H1 (cell line): ENCODE measurements at regions not wholly inside any gene's neighbourhood (a gene's known extent, or its start where the extent isn't known, plus 50 kb on each side); places are given as distances from the start of the nearest gene placed in this dataset.

Experiments used
- CTCF ChIA-PET: fragments of 300-600 bp; sonication (Branson Sonifier 250); formaldehyde crosslinking; loops from one replicate; lab custom pipeline; 2021; ENCODE audit not compliant: partially characterized antibody; lab: Charles Lee
- POLR2A ChIA-PET: fragments of 300-600 bp; sonication (Branson Sonifier 250); formaldehyde crosslinking; loops from one replicate; lab custom pipeline; 2021; ENCODE audit warnings: inconsistent platforms; ENCODE audit not compliant: partially characterized antibody; lab: Charles Lee
- DNase-seq, 2 experiments: peaks; one replicate each; pipeline versions ENCODE4 v3.0.0 to v3.0.0-alpha.2; 2010 to 2022; ENCODE audit warnings: low spot score in 2 of 2, low read depth in 1 of 2, mixed read lengths in 1 of 2
- FAIRE-seq: peaks from 2 replicates; lab custom pipeline; 2011; peaks lifted over from hg19 to GRCh38; lab: Jason Lieb, UNC
- H2AFZ ChIP-seq: 2 replicates; pipeline ENCODE4 v1.8.1; 2012; ENCODE audit warnings: low read length, inconsistent platforms
- H2AK5ac ChIP-seq: 2 replicates; pipeline ENCODE4 v1.6.1; 2013; ENCODE audit warnings: low read depth, low read length
- H2BK120ac ChIP-seq: replicated peaks from 2 replicates; pipeline ENCODE3; 2013; ENCODE audit warnings: low read depth, low read length, inconsistent platforms
- H2BK12ac ChIP-seq: 2 replicates; pipeline ENCODE4 v1.6.1; 2013; ENCODE audit warnings: low read depth, low read length
- H2BK15ac ChIP-seq: 2 replicates; pipeline ENCODE4 v1.6.1; 2013; ENCODE audit warnings: low read length
- H2BK20ac ChIP-seq: 2 replicates; pipeline ENCODE4 v1.6.1; 2013; ENCODE audit warnings: low read length
- H2BK5ac ChIP-seq: 2 replicates; pipeline ENCODE4 v1.6.1; 2013; ENCODE audit warnings: low read depth, low read length
- H3K14ac ChIP-seq: 2 replicates; pipeline ENCODE4 v1.6.1; 2013; ENCODE audit warnings: inconsistent platforms; ENCODE audit not compliant: insufficient read length
- H3K18ac ChIP-seq: 2 replicates; pipeline ENCODE4 v1.6.1; 2013; ENCODE audit warnings: low read length; ENCODE audit errors: extremely low read depth
- H3K23ac ChIP-seq: 2 replicates; pipeline ENCODE4 v1.6.1; 2013; ENCODE audit warnings: inconsistent platforms; ENCODE audit not compliant: insufficient read length
- H3K23me2 ChIP-seq: 2 replicates; pipeline ENCODE4 v1.6.1; 2013; ENCODE audit warnings: low read depth, low read length
- H3K27ac ChIP-seq: 2 replicates; pipeline ENCODE4 v1.6.1; 2011; ENCODE audit warnings: low read depth, low read length, inconsistent platforms
- H3K27me3 ChIP-seq, 4 experiments: replicated peaks in 1 of 4; 1 replicate in 1 of 4; 2 replicates in 3 of 4; pipeline versions ENCODE4 v1.6.1 to v1.8.1; 2011 to 2013; ENCODE audit warnings: low read length in 3 of 4, mild to moderate bottlenecking in 3 of 4, inconsistent platforms in 2 of 4, mixed read lengths in 2 of 4, moderate library complexity in 1 of 4; ENCODE audit not compliant: control insufficient read depth in 3 of 4, insufficient read depth in 3 of 4; ENCODE audit errors: extremely low read depth in 1 of 4
- H3K36me3 ChIP-seq, 4 experiments: 2 replicates each; pipeline versions ENCODE4 v1.6.1 to v1.8.1; 2011 to 2013; ENCODE audit warnings: mild to moderate bottlenecking in 4 of 4, low read length in 3 of 4, moderate library complexity in 2 of 4, control low read depth in 1 of 4, inconsistent platforms in 1 of 4; ENCODE audit not compliant: insufficient read depth in 4 of 4, control insufficient read depth in 2 of 4
- H3K4ac ChIP-seq: replicated peaks from 2 replicates; pipeline ENCODE3; 2013; ENCODE audit warnings: low read length, low read depth, mixed read lengths, inconsistent platforms; ENCODE audit not compliant: insufficient read length
- H3K4me1 ChIP-seq, 4 experiments: replicated peaks in 1 of 4; 1 replicate in 1 of 4; 2 replicates in 3 of 4; pipeline versions ENCODE4 v1.6.1 to v1.8.1; 2011 to 2013; ENCODE audit warnings: low read length in 3 of 4, inconsistent platforms in 2 of 4, mixed read lengths in 1 of 4; ENCODE audit not compliant: insufficient read depth in 4 of 4, control insufficient read depth in 3 of 4
- H3K4me2 ChIP-seq, 2 experiments: 2 replicates each; pipeline versions ENCODE4 v1.6.1 to v1.8.1; 2011 to 2013; ENCODE audit warnings: low read depth in 2 of 2, low read length in 2 of 2, control low read depth in 1 of 2, inconsistent platforms in 1 of 2, mild to moderate bottlenecking in 1 of 2; ENCODE audit not compliant: insufficient read depth in 1 of 2
- H3K4me3 ChIP-seq, 4 experiments: fragments of 200-600, 300-600 bp in 1 of 4; sonication (generic), shearing (Covaris generic), sonication (Bioruptor Twin) in 1 of 4; 2 replicates each; pipeline versions ENCODE4 v1.5.1 to v1.8.1; 2011 to 2016; ENCODE audit warnings: low read length in 4 of 4, low read depth in 3 of 4, control low read depth in 2 of 4, inconsistent platforms in 2 of 4, mild to moderate bottlenecking in 2 of 4, mixed read lengths in 1 of 4, moderate library complexity in 1 of 4; ENCODE audit not compliant: insufficient read depth in 2 of 4; ENCODE audit errors: extremely low read depth in 1 of 4
- H3K56ac ChIP-seq: replicated peaks from 2 replicates; pipeline ENCODE3; 2013; ENCODE audit warnings: low read depth, mild to moderate bottlenecking, mixed read lengths, low read length, inconsistent platforms; ENCODE audit not compliant: insufficient read length
- H3K79me1 ChIP-seq: 2 replicates; pipeline ENCODE4 v1.6.1; 2013; ENCODE audit warnings: low read depth, low read length, control low read depth
- H3K79me2 ChIP-seq, 2 experiments: 2 replicates each; pipeline versions ENCODE4 v1.6.1 to v1.8.1; 2012 to 2013; ENCODE audit warnings: low read length in 2 of 2, mild to moderate bottlenecking in 2 of 2, inconsistent platforms in 1 of 2; ENCODE audit not compliant: insufficient read depth in 2 of 2, control insufficient read depth in 1 of 2
- H3K9ac ChIP-seq, 4 experiments: replicated peaks in 1 of 4; 1 replicate in 1 of 4; 2 replicates in 3 of 4; pipeline versions ENCODE4 v1.6.1 to v1.8.1; 2011 to 2013; ENCODE audit warnings: low read depth in 3 of 4, low read length in 3 of 4, control low read depth in 2 of 4, mild to moderate bottlenecking in 2 of 4, moderate library complexity in 2 of 4, inconsistent platforms in 1 of 4; ENCODE audit errors: extremely low read depth in 1 of 4
- H3K9me3 ChIP-seq, 2 experiments: 2 replicates each; pipeline versions ENCODE4 v1.6.1 to v1.8.1; 2012 to 2013; ENCODE audit warnings: mild to moderate bottlenecking in 2 of 2, moderate library complexity in 2 of 2, control low read depth in 1 of 2, inconsistent platforms in 1 of 2, low read depth in 1 of 2, low read length in 1 of 2, mixed read lengths in 1 of 2; ENCODE audit not compliant: insufficient read depth in 2 of 2
- H4K20me1 ChIP-seq, 2 experiments: replicated peaks in 1 of 2; 2 replicates each; pipeline versions ENCODE3 to v1.8.1; 2011 to 2013; ENCODE audit warnings: inconsistent platforms in 2 of 2, low read length in 2 of 2, mild to moderate bottlenecking in 1 of 2; ENCODE audit not compliant: insufficient read depth in 2 of 2, control insufficient read depth in 1 of 2
- H4K5ac ChIP-seq: 2 replicates; pipeline ENCODE4 v1.6.1; 2013; ENCODE audit warnings: low read length, low read depth, mixed read lengths, inconsistent platforms; ENCODE audit not compliant: insufficient read length
- H4K8ac ChIP-seq: 2 replicates; pipeline ENCODE4 v1.8.0; 2013; ENCODE audit warnings: mild to moderate bottlenecking, moderate library complexity, low read length, inconsistent platforms; ENCODE audit not compliant: insufficient read depth; ENCODE audit errors: extremely low read depth
- H4K91ac ChIP-seq: replicated peaks from 2 replicates; pipeline ENCODE3; 2013; ENCODE audit warnings: low read length, mixed read lengths, inconsistent platforms; ENCODE audit not compliant: insufficient read length
- BACH1 ChIP-seq: IDR thresholded peaks from 2 replicates; pipeline ENCODE4 v1.6.1; 2012; ENCODE audit warnings: low read length, improper control_type of control experiment
- HDAC2 ChIP-seq, 2 experiments: fragments of 300-600 bp in 1 of 2; sonication (generic) in 1 of 2; IDR thresholded peaks; 2 replicates each; pipeline ENCODE4 v1.6.1; 2011 to 2012; ENCODE audit warnings: low read depth in 2 of 2, low read length in 2 of 2, mild to moderate bottlenecking in 2 of 2, moderate library complexity in 2 of 2, borderline replicate concordance in 1 of 2, inconsistent platforms in 1 of 2
- PHF8 ChIP-seq: fragments of 200-600 bp; sonication (generic); conservative IDR thresholded peaks from 2 replicates; pipeline ENCODE4 v1.7.1; 2012; ENCODE audit warnings: low read depth, mild to moderate bottlenecking, inconsistent platforms, low read length, moderate library complexity
- RAD21 ChIP-seq, 2 experiments: IDR thresholded peaks in 1 of 2; conservative IDR thresholded peaks in 1 of 2; 2 replicates each; pipeline ENCODE4 v1.6.1; 2011; ENCODE audit warnings: low read depth in 2 of 2, low read length in 2 of 2, improper control_type of control experiment in 1 of 2, inconsistent platforms in 1 of 2, mild to moderate bottlenecking in 1 of 2, moderate library complexity in 1 of 2
- RFX5 ChIP-seq: IDR thresholded peaks from 2 replicates; pipeline ENCODE4 v1.6.1; 2011; ENCODE audit warnings: low read depth, low read length, improper control_type of control experiment, borderline replicate concordance
- SP1 ChIP-seq: IDR thresholded peaks from 2 replicates; pipeline ENCODE4 v1.6.1; 2011; ENCODE audit warnings: low read depth, low read length
- WGBS, 2 experiments: shearing (Covaris generic) in 1 of 2; methylation state at CpG; one replicate each; pipeline versions ENCODE4 v1.1.6 to v1.1.7; 2013 to 2015; ENCODE audit warnings: low lambda C conversion rate in 2 of 2, mixed read lengths in 2 of 2, inconsistent platforms in 1 of 2, low coverage in 1 of 2, missing lambda C conversion rate in 1 of 2; ENCODE audit not compliant: insufficient replicate concordance in 2 of 2, insufficient coverage in 1 of 2, insufficient read length in 1 of 2; ENCODE audit errors: extremely low coverage in 1 of 2, missing lambda C conversion rate in 1 of 2; 5-methylcytosine and 5-hydroxymethylcytosine counted together

DNA sequence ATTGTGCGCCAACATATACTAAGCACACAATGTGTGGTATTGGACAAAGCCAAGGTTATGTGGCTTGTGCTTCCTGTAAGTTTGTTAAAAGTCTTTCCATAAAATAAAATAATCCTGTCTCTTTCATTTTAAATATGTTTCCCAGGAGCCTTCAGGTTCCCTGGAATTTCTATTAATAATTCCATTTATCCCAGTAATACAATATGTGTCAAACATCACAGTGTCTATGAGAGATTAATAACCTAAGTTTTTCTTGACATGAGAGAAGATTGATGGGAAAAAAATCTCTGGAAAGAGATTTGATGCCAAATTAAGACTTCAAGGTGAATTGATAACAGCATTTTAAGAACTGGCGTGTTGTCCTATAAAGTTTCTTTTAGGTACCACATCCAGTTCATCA, 507.0 kb downstream of the TTLL7 start:
- Histone ChIP-seq H2BK120ac (no peak overlapping the region), H3K27ac (no peak overlapping the region), H2AK5ac (no peak overlapping the region), H2AFZ (no peak overlapping the region), H4K20me1 (no peaks in the 10 kb centered on the region), H4K91ac (no peak overlapping the region), H3K79me2 (no peaks in the 10 kb centered on the region), H3K23me2 (no peaks in the 10 kb centered on the region; the same call in 1 of the 2 replicates), H3K4me2 (no peak overlapping the region), H3K27me3 (no peaks in the 10 kb centered on the region), H3K4me3 (no peak overlapping the region), H2BK15ac (no peak overlapping the region), H2BK5ac (no peak overlapping the region), H4K5ac (no peak overlapping the region), H3K4ac (no peak overlapping the region), H2BK12ac (no peak overlapping the region), H3K79me1 (no peaks in the 10 kb centered on the region), H3K18ac (no peak overlapping the region), H4K8ac (no peak overlapping the region), H3K14ac (no peak overlapping the region), H3K9me3 (no peaks in the 10 kb centered on the region), H3K23ac (no peak overlapping the region), H3K36me3 (no peaks in the 10 kb centered on the region), H3K4me1 (no peaks in the 10 kb centered on the region), H3K56ac (no peak overlapping the region), H2BK20ac (no peak overlapping the region), H3K9ac (no peak overlapping the region)
- POLR2A ChIA-PET, result no interaction called here
- no peak for DNase-seq
- CTCF ChIA-PET, result no interaction called here
- 98% methylated on average over 2 of the region's 2 CpGs; no CpG with 5 or more reads in 1 of the 2 experiments for WGBS, 2 experiments
- FAIRE-seq, result no peak
- no peak for TF ChIP-seq HDAC2 (IDR thresholded peaks at IDR 0.05; ENCODE audit: borderline replicate concordance in 1 of 2, low read depth in 2 of 2, low read length in 2 of 2)
- no peak for TF ChIP-seq SP1
- no peak for TF ChIP-seq PHF8
- TF ChIP-seq RFX5, result no peak
- no peak for TF ChIP-seq BACH1
- TF ChIP-seq RAD21 (IDR thresholded peaks at IDR 0.05 in 1 of 2, conservative IDR thresholded peaks at IDR 0.05 in 1 of 2; ENCODE audit: low read depth in 2 of 2, low read length in 2 of 2), result no peak
